ENCODE measurements at regions not wholly inside any gene's neighbourhood (a gene's known extent, or its start where the extent isn't known, plus 50 kb on each side); places are given as distances from the start of the nearest gene placed in this dataset.

DNA sequence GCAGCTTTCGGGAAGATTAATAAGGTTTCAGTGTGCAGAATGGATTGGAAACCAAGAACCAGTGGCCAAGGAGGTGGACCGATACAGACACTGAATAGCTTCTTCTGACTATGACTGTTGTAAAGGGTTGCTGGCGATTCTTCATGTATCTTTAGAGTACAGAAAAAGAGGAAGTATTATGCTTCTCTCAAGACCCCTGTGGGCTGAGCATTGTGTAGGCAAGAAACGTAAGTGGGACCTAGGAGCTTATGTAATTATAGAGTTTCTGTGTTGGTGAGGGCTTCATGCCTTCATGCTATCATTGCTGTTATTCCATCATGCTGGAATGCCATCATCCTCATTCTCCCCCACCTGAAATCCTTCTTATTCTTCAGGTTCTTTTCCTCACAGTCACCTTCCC lies 105.4 kb upstream of the AKIRIN2 start:
- no peak for DNase-seq (ENCODE audit: low spot score)

DNA sequence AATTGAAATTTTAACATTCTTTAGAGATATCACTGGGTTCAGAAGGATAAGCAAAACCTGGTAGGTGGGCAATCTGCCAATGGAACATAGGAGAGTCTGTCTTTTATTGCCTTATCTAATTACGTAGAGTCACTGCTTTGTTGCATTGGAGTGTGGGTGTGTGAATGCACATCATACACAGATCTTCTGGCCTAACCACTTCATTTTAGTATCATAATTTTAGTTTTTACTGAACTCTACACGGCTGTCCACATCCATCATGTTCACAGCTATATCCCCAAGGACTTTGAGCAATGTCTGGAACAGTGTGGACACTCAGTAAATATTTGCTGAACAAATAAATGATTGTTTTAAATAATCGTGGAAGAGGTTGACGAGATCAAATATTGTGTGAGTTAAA lies 104.6 kb upstream of the AKIRIN2 start:
- no peak for DNase-seq (ENCODE audit: low spot score)

DNA sequence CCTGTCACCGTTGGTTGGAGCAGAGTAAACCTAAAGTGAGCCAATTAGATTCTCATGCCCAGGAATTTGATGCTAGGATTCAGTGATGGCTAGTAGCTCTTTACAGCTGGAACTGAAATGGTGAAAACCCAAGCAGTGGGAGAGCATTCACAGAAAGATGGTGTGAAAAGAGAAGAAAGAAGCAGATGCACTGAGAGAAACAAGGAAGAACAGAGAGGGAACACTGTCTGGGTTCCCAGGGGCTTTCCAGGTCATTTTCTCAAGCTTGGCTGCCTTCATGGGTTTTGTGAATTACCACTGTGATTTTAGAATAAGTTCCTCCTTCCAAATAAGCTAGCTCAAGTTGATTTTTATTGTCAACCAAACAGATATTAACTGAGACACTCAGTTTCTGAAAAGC lies 104.1 kb upstream of the AKIRIN2 start:
- DNase-seq (ENCODE audit: low spot score) = no peak

DNA sequence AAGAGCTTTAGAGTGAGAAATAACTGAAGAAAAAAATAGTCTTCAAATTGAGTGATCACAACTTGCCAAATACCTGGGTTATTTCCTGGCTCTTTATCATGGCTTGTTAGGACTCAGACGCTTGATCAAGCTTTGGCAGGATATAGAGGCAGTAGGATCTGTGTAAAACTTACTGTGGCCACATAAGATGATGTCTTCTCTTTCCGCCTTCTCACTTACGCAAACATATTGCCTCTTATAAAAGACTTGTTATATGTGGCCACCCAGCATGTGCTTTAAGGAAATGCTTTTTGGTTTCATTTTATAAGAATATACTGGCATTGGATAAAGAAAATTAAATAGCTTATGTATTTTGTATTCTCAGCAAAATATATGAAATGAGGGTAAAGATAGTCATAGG lies 101.8 kb upstream of the AKIRIN2 start:
- DNase-seq (ENCODE audit: low spot score) = no peak

DNA sequence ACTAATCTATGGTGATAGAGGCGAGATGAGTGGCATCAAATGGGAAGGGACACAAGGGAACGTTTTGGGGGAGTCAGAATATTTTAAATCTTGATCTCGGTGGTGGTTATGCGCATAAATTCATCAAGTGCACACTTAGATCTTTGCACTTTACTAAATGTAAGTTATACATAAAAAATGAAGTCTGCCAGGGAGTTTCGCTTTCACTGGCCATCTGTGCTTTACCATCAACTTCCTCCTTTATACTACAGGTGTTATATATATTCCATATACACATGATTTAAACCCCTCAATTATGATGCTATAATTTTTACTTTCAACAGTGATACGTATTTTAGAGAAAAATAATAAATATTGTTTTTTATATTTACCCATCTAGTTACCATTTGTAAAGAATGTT lies 97.6 kb upstream of the AKIRIN2 start:
- no peak for DNase-seq (ENCODE audit: low spot score)

DNA sequence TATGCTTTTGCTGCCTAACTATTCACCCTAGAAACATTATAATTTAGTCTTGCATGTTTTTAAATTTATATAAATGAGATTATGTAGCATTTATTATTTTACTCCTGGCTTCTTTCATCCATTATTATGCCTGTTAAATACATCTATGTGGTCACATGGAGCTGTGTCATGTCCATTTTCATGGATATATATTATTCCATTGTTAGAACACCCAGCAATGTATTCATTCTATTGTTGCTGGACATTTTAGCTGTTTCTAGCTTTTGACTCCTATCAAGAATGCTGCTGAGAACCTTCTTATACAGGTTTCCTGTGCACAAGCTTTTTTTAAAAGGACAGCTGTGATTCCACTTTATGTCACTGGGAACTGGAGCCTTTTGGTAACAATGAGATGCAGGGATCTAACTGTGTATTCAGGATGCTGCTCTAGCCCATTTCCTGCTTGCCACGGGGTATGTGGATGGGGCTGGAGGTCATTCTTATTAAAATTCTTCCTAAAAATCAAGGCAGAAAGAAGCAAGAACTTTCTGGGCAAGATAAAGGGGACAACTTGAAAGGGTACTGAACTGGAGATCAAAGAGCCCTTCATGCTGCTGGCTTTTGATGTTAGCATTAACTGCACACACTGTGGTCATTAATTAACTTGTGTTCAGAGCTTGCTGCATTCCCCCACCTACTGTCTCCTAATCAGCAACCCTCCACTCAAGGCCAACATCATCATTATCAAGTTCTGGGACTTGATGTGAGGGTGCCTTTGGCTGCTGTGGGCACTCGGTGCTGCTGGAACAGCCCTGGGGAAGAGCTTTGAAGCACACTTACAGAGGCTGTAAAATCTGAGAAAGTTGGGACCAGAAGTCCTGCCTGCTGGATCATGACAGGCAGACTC lies 96.6 kb upstream of the AKIRIN2 start:
- no peak for DNase-seq (ENCODE audit: low spot score)

DNA sequence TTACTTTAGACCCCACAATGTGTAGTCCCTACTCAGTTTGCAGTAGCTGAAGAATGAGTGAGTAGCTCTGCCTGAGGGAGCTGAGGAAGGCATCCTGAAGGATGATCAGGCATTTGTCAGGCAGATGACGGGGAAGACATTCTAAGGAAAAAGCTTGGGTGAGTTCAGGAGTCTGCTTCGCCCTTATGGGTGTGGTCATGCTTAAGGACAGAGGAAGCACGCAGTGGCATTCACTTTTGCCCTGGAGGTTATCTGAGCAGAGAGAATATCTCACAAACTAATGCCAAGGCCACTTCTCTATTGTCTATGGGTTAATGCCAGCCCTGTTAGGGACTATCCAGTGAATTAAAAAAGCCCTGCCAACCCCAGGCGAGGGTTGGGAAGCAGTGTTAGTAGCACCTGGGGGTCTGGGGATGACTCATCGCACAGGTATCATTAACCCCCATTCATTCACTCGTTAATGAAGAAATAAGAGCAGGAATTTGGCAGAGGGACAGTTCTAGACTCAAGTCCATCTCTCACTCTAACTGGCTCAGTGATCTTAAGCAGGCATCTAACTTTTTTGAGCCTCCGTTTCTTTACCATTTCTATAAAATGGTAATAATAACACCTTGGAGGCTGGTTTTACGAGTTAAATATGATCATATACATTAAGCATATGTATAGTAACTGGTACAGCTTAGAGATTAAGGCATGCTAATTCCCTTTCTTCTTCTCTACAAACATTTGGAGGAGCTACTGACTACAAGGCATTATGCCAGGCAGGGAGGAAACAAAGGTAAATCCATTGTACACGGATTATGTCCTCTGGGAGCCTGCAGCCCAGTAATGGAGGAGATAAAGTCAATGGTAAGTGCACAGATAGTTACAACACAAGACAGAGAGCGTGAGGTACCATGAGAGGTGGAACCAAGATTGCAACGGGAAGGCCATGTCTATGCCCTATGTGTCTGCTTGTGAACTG lies 93.2 kb upstream of the AKIRIN2 start:
- no peak for DNase-seq (ENCODE audit: low spot score)

DNA sequence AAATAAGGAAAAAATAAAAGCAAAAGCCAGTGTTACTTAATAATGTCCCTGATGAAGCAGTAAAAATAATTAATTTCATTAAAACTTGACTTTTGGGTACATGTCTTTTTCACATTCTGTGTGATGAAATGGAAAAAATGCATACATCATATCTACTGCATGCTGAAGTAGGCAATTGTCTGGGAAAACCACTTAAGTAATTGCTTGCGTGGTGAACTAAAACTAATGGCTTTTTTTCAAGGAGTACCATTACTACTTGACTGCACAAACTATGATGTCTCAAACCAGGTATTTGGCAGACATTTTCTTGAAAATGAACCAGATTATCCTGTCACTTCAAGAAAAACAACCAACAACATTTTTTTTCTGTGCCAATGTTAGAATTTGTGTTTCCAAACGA lies 91.3 kb upstream of the AKIRIN2 start:
- DNase-seq (ENCODE audit: low spot score) = no peak

DNA sequence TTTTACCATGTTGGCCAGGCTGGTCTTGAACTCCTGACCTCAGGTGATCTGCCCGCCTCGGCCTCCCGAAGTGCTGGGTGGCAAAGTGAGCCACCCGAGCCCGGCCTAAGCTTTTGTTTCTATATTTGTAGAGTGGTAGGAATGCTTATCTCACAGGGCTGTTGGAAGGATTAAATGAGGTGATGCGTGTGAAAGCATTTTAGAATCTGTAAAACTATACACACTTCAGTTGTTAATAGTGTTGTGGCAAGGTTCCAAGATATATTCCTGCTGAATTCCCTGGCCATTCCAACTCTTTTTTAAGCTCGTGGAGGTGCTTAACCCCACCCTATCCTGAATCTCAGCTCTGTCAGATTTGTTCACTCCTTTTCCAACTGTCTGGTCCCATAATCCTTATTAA lies 89.9 kb upstream of the AKIRIN2 start:
- no peak for DNase-seq (ENCODE audit: low spot score)

DNA sequence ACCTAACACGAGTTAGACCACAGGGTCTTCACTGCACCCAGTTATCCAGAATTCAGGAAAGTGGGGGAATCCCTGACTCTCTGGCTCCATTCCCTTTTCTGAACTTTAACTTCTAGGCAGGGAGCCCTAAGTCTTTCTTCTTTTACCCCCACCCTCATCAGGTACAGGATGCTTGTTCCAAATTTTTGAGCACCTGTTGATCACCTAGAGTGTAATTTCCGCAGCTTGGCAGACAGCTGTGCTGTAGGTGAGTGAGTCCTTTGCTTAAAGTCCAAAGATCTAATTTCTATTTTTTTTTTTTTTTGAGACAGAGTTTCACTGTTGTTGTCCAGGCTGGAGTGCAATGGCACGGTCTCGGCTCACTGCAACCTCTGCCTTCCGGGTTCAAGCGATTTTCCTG lies 89.5 kb upstream of the AKIRIN2 start:
- DNase-seq (ENCODE audit: low spot score) = no peak

DNA sequence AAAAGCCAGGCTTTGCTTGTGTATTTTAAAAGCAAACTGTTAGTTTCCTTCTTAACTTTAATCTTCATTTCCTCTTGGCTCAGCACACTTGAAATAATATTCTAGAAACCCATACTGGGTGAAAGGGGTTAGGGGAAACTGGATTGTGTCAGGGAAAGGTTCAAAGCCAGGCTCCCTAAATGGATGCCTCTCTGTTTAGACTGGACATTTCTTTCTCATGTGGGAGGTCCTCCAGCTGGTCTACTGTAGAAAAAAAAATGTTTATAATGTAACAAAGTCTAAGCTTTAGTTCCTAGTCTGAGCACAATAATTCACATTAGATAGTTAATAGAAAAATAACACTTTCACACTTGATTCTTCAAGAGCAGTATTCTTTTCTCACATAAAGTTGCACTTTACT lies 89.0 kb upstream of the AKIRIN2 start:
- DNase-seq (ENCODE audit: low spot score) = no peak

DNA sequence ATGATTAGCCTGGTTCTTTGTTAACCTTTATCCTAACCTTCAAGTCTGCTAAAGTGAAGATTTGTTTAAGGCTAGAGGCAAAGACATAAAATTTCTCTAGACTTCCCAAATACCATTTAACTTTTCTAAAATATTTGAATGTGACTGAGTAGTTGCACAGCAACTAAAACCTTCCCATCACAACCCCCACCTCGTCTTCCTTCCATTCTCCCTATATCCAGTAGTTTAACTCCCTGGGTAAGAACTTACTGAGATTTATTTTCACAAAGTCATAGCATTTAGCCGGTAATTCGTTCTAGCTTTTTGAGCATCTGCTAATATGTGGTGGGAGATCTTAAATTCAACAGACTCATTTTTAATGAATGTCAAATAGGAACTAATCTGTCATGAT lies 87.9 kb upstream of the AKIRIN2 start:
- no peak for DNase-seq (ENCODE audit: low spot score)

DNA sequence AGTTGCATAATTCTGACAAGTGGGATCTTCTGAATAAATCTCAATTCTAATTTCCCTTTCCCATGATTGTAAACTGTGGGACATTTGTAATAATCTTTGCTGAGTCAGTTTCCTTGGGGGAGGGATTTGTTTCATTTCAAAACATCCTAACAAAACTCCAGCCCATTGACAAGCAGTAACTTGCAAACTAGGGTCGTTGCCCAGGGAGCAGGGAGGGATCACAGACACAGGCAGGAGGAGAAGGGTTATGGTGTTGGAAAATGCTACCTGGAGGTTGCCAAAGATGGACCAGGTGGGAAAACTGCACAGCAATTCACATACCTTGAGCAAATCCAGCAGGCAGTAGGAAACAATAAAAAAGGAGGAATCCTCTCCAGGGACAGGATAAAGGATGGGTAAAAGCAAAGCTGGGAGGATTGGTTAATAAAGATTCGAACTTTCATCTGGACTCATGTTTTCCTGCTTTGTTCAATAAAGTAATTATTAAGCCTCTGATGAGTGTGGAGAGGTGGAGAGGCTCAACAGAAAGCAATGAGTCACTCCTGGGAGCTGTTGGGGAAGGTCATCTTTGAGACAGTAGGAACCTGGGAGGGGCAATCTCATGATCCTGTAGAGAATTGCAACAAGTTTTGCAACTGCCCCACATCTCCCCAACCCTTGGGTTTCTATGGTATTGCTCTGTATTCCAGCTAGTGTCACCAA lies 87.3 kb upstream of the AKIRIN2 start:
- DNase-seq (ENCODE audit: low spot score) = no peak

DNA sequence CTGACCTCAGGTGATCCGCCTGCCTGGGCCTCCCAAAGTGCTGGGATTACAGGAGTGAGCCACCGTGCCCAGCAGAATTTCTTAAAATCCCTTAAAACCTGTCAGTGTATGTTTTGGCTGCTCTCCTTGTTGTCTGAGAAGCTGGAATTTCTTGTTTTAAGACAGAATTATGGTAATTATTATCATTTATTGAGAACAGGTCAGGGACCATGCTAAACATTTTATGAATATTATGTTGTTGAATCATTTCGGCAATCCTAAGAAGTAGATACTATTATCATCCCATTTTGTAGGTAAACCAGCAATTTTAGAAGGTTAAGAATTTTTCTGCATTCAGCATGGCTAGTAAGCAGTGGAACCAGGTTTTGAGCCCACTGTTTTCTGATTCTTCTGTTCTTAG lies 86.1 kb upstream of the AKIRIN2 start:
- DNase-seq (ENCODE audit: low spot score) = no peak

DNA sequence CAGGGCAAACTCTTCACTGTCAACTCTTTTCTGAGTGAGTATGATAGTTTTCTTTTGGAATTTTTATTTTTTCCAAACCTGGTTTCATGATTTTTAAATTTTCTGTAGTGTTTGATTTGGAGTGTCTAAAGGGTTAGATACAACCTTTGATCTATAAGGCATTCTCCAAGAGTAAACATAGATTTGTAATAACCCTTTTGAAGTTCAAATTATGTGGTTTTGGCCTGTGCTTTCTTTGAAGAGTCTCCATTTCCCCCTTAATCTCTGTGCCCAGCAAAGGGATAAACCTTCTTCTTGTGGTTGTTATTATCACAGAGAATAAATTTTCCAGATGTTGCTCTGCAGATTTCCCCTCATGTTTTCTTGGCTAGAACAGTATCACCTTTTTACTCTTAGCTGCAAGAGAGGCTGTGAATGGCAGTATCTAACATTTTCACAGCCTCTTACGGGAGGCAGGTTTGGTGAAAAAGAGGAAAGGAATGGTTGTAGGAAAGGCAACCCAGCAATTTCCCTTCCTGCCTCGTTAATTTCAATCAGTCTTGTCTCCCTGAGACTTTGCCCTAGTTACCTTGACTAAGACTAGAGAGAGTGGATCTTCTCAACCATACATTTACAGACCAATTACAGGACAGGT lies 83.3 kb upstream of the AKIRIN2 start:
- DNase-seq (ENCODE audit: low spot score) = no peak

DNA sequence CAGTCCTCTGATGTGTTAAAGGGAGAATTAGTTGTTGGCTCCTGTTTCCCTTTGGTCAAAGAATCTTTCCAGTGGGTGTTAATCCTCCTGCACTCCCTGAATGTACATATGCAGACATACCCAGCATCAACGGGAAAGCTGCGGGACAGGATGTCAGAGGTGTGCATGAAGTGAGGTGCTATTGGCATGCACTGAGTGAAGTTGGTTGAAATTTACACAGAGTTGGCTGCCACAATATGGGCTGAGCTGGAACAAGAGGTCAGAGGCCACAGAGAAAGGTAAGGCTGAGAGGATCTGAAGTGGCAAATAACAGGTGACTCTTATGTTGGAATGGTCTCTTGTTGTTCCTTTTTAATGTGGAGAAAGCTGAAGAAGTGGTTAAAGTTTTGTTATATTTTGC lies 82.7 kb upstream of the AKIRIN2 start:
- DNase-seq (ENCODE audit: low spot score) = no peak

DNA sequence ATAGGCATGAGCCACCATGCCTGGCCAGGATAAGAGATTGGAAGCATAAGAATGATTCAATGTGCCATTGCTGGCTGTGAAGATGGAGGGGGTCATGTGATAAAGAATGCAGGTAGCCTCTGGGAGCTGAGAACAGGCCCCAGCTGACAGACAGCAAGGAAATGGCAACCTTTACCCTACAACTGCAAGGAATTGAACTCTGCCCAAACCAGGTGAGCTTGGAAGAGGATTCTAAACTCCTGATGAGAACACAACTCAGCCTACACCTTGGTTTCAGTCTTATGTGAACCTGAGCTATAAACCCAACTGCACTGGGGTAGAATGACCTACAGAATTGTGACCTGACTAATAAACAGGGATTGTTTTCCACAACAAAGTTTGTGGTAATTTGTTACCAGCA lies 82.0 kb upstream of the AKIRIN2 start:
- DNase-seq (ENCODE audit: low spot score) = no peak

DNA sequence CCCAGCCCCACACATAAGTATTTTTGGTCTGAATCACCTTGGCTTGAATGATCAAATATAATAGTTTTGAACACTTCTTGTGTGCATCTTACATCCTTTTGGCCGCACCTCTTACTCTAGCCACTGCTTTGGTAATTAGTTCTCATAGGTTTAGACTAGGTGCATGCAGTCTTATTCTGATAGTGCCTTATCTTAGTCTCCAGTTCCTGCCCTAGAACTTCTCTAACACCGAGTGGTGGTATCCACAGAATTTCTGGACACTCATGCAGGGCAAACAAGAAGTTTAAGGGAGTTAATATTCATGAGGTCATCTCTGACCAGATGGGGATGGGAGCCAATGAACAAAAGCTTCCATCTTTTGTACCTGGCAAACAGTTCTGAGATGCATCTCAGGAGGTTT lies 77.5 kb upstream of the AKIRIN2 start:
- DNase-seq (ENCODE audit: low spot score) = no peak

DNA sequence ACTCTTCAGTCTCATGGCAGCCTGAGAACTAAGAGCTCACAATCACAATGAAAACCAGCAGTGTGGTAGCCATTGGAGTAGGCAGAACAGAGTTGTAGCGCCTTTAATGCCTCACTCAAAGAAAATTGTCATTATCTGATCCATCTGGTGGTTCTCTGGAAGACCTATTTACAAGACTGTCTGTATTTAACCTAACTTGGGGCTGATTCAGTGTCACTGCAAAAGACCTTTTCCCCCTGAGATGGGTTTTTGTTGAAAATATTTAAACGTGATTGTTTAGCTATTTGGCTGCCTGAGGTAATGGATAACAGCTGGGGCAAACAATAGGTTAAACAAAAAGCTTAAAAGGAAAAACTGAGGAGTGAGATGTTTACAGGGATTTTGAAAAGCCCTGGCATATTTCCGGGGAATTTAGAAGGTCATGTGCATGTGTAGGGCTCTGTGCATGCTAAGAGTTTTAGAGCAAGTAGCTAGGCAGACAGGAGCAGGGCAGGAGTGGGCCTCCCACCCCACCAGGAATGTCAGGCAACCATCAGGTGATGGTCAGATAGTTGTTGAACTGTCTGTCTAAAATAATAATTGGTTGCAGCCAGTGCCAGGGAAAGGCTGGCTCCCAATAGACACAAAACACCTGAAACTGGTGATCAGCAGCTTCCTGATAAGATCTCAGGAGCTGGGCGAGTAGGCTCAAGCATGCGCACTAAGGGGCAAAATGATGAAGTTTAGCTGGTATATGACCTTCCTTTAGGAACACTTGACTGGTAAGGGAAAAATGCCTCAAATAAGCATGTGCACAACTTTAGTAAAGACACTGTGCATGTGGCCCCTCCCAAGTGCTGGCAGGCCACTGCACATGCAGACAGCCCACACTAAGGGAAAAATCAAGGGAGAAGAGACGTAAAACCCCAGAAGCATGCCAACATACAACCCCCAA lies 70.8 kb upstream of the AKIRIN2 start:
- DNase-seq (ENCODE audit: low spot score) = no peak

DNA sequence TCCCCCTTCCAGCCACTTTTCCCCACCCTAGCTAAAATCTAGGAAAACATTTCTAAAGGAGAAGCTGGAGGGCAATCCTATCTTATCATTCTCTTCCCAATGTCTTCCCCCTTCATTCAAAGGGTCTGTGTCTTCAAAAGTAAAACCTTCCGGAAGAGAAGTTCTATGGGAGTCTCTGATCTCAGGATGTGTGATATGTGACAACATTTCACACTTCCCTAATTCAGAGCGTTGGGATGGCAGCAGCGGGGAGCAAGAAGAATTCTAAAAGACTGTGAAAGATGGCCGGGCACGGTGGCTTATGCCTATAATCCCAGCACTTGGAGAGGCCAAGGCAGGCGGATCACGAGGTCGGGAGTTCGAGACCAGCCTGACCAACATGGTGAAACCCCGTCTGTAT lies 65.4 kb upstream of the AKIRIN2 start:
- DNase-seq (ENCODE audit: low spot score) = no peak

DNA sequence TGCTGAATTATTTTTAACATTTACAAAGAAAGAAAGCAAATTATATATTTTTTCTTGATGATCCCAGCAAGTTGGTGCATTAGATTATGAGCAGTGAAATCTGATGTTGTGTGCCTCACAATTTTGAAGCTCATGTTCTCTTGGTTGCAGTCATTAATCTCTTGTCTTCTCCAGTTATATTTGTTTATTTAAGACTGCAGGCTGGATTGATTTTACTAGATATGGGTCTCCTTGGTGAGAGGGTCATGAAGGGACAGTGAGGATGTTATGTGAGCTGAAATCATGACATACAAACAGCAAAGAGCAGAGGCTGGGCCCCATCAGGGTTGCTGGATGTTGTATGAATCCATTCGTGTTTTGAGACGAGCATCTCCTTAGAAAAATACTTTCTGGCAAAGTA lies 64.2 kb upstream of the AKIRIN2 start:
- no peak for DNase-seq (ENCODE audit: low spot score)

Measured in RKO (cell line).